Jurkat, Clone E6-1 (cell line): ENCODE measurements at regions not wholly inside any gene's neighbourhood (a gene's known extent, or its start where the extent isn't known, plus 50 kb on each side); places are given as distances from the start of the nearest gene placed in this dataset.
"Not testable (repeated sequence)": the region's sequence is repeated elsewhere in the genome, so short reads cannot be mapped to it uniquely, and the experiment has no call there.

Experiments used
- DNase-seq: peaks from one replicate; pipeline ENCODE4 v3.0.0-alpha.2; 2011; ENCODE audit warnings: low read depth, low spot score
- H3K4me3 ChIP-seq: 2 replicates; pipeline ENCODE4 v1.5.1; 2011; ENCODE audit warnings: mild to moderate bottlenecking, low read length, control low read depth, moderate library complexity

- DNase-seq = no peak
- no peak overlapping the region for H3K4me3 ChIP-seq
Observed at GRCh38 chr7:97357459-97357858, 240.0 kb downstream of the SDHAF3 start.

GRCh38 chr7:97372882-97373281 is 255.4 kb downstream of the SDHAF3 start:
- DNase-seq = no peak
- H3K4me3 ChIP-seq = no peak overlapping the region

GRCh38 chr7:97373736-97374135 is 256.2 kb downstream of the SDHAF3 start:
- DNase-seq = no peak
- H3K4me3 ChIP-seq = no peak overlapping the region

- no peak for DNase-seq
- no peak overlapping the region for H3K4me3 ChIP-seq
Observed at GRCh38 chr7:97377713-97378112, 260.2 kb downstream of the SDHAF3 start.

GRCh38 chr7:97381815-97382554 is 264.5 kb downstream of the SDHAF3 start:
- H3K4me3 ChIP-seq = no peak overlapping the region

GRCh38 chr7:97390052-97390451 is 272.6 kb downstream of the SDHAF3 start:
- no peak for DNase-seq
- no peak overlapping the region for H3K4me3 ChIP-seq

More at GRCh38 chr7:97381815-97382554, 264.5 kb downstream of the SDHAF3 start:
- no peak for DNase-seq

- DNase-seq = no peak
- no peak overlapping the region for H3K4me3 ChIP-seq
Observed at GRCh38 chr7:97390915-97391593, 273.6 kb downstream of the SDHAF3 start.

GRCh38 chr7:97401398-97401797 is 283.9 kb downstream of the SDHAF3 start:
- no peak overlapping the region for H3K4me3 ChIP-seq

GRCh38 chr7:97405835-97406234 is 288.3 kb downstream of the SDHAF3 start:
- no peak overlapping the region for H3K4me3 ChIP-seq
- DNase-seq = no peak

More at GRCh38 chr7:97401398-97401797, 283.9 kb downstream of the SDHAF3 start:
- DNase-seq = no peak

GRCh38 chr7:97407106-97407505 is 289.6 kb downstream of the SDHAF3 start:
- no peak overlapping the region for H3K4me3 ChIP-seq
- DNase-seq = no peak

GRCh38 chr7:97409346-97409745 is 291.8 kb downstream of the SDHAF3 start:
- DNase-seq = no peak
- H3K4me3 ChIP-seq = no peak overlapping the region

GRCh38 chr7:97418312-97418711 is 300.8 kb downstream of the SDHAF3 start:
- no peak overlapping the region for H3K4me3 ChIP-seq
- DNase-seq = no peak

GRCh38 chr7:97419898-97420297 is 302.4 kb downstream of the SDHAF3 start:
- DNase-seq = no peak
- H3K4me3 ChIP-seq = no peak overlapping the region

GRCh38 chr7:97421307-97421930 is 303.9 kb downstream of the SDHAF3 start:
- DNase-seq = no peak
- H3K4me3 ChIP-seq = no peak overlapping the region

GRCh38 chr7:97422046-97422445 is 304.5 kb downstream of the SDHAF3 start:
- H3K4me3 ChIP-seq = no peak overlapping the region

GRCh38 chr7:97430006-97430405 is 301.9 kb upstream of the TAC1 start:
- no peak for DNase-seq

More at GRCh38 chr7:97422046-97422445, 304.5 kb downstream of the SDHAF3 start:
- no peak for DNase-seq

GRCh38 chr7:97439637-97440214 is 292.2 kb upstream of the TAC1 start:
- no peak overlapping the region for H3K4me3 ChIP-seq
- no peak for DNase-seq

More at GRCh38 chr7:97430006-97430405, 301.9 kb upstream of the TAC1 start:
- H3K4me3 ChIP-seq = no peak overlapping the region

- no peak for DNase-seq
Observed at GRCh38 chr7:97446361-97446760, 285.5 kb upstream of the TAC1 start.

GRCh38 chr7:97449448-97449847 is 282.4 kb upstream of the TAC1 start:
- DNase-seq, H3K4me3 ChIP-seq: not testable (repeated sequence)

More at GRCh38 chr7:97446361-97446760, 285.5 kb upstream of the TAC1 start:
- H3K4me3 ChIP-seq = no peak overlapping the region

- no peak for DNase-seq
- no peak overlapping the region for H3K4me3 ChIP-seq
Observed at GRCh38 chr7:97450516-97450915, 281.4 kb upstream of the TAC1 start.
